Nephron (organoid): ENCODE measurements at regions not wholly inside any gene's neighbourhood (a gene's known extent, or its start where the extent isn't known, plus 50 kb on each side); places are given as distances from the start of the nearest gene placed in this dataset.
"Not testable (repeated sequence)": the region's sequence is repeated elsewhere in the genome, so short reads cannot be mapped to it uniquely, and the experiment has no call there.

Source experiments
- H3K27ac Mint-ChIP-seq, 3 experiments: 2 replicates each; pipeline ENCODE4 v1.8.0; 2020; ENCODE audit warnings: mixed read lengths in 3 of 3, mild to moderate bottlenecking in 2 of 3, moderate library complexity in 1 of 3
- H3K27me3 Mint-ChIP-seq: 2 replicates; pipeline ENCODE4 v1.8.0; 2021; ENCODE audit warnings: low read depth, mild to moderate bottlenecking, moderate library complexity, mixed read lengths
- H3K36me3 Mint-ChIP-seq: 2 replicates; pipeline ENCODE4 v1.8.0; 2020; ENCODE audit warnings: low read depth, mixed read lengths
- H3K4me1 Mint-ChIP-seq: 2 replicates; pipeline ENCODE4 v1.8.0; 2020; ENCODE audit warnings: mixed read lengths
- H3K4me3 Mint-ChIP-seq, 3 experiments: 2 replicates each; pipeline ENCODE4 v1.8.0; 2020; ENCODE audit warnings: mild to moderate bottlenecking in 3 of 3, mixed read lengths in 3 of 3, moderate library complexity in 2 of 3
- H3K9me3 Mint-ChIP-seq: 2 replicates; pipeline ENCODE4 v1.8.0; 2020; ENCODE audit warnings: mixed read lengths
- TF ChIP-seq, protein P1 (sequence below), 3 experiments: fragments of 200-600 bp; sonication (generic); IDR thresholded peaks; one replicate each; pipeline ENCODE4 v1.5.0; 2021; ENCODE audit warnings: antibody characterized with exemption in 3 of 3; ENCODE audit not compliant: unreplicated experiment in 3 of 3

DNA sequence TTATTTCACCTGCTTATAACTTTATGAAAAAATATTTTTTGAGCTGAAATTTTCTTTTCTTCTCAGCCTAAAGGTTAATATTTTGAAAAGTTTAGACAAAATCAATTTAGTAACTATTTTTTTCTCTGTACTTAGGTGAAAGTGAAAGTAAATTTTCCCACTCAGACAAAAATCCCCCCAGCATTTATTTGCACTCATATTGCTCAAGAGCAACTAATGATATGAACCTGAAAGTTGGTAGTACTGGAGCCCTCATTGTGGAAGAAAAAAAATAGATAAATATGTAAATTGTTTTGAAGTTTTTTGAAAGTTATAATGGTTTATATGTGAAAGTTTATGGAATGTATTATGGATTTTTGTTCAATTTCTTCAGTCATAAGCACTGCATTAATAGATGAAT is 1005.9 kb upstream of the ATXN7L3B start:
- Mint-ChIP-seq H3K27ac (no peak overlapping the region), H3K36me3 (no peaks in the 10 kb centered on the region), H3K27me3 (no peaks in the 10 kb centered on the region), H3K9me3 (peaks cover 3% of the 10 kb centered on the region), H3K4me1 (no peaks in the 10 kb centered on the region), H3K4me3 (no peak overlapping the region)
- TF ChIP-seq, protein P1, sequence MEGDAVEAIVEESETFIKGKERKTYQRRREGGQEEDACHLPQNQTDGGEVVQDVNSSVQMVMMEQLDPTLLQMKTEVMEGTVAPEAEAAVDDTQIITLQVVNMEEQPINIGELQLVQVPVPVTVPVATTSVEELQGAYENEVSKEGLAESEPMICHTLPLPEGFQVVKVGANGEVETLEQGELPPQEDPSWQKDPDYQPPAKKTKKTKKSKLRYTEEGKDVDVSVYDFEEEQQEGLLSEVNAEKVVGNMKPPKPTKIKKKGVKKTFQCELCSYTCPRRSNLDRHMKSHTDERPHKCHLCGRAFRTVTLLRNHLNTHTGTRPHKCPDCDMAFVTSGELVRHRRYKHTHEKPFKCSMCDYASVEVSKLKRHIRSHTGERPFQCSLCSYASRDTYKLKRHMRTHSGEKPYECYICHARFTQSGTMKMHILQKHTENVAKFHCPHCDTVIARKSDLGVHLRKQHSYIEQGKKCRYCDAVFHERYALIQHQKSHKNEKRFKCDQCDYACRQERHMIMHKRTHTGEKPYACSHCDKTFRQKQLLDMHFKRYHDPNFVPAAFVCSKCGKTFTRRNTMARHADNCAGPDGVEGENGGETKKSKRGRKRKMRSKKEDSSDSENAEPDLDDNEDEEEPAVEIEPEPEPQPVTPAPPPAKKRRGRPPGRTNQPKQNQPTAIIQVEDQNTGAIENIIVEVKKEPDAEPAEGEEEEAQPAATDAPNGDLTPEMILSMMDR (IDR thresholded peaks at IDR 0.05; ENCODE audit: unreplicated experiment in 3 of 3): no peak

DNA sequence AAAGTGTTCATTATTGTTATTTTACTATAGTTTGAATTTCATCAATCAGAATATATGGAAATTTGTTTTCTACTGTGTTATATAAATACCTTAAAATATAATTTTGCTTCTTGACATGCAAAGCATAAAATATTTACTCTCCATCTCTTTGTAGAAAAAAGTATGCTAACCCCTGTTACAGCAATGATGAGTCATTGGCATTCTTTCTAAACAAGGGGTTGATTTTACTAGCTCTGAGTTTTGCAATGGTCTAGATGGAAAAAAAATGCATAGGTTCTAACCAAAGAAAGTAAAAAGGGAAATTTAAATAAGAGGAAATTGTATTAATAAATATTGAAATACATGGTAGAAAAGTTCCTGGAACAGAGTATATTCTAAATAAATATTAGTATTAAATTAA is 990.2 kb upstream of the ATXN7L3B start:
- Mint-ChIP-seq H3K4me1 (no peaks in the 10 kb centered on the region), H3K27me3 (no peaks in the 10 kb centered on the region), H3K9me3 (no peaks in the 10 kb centered on the region), H3K27ac (no peak overlapping the region), H3K4me3 (no peak overlapping the region), H3K36me3 (no peaks in the 10 kb centered on the region)
- TF ChIP-seq, protein P1 (IDR thresholded peaks at IDR 0.05; ENCODE audit: unreplicated experiment in 3 of 3): no peak

DNA sequence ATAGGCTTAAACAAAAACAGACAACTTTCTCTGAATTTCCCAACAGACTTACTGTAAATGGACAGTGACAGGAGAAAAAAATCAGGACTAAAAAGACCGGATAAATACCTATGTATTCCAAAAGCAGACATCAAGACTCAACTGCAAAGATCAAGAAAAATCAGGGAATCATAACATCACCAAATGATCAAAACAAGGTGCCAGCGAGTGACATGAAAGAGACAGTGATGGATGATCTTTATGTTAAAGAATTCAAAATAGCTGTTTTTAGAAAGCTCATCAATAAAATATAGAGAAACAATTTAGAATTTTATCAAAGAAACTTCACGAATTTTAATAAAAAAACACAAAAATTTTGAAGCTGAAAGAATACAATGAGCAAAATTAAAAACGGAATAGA is 952.5 kb upstream of the ATXN7L3B start:
- H3K27ac Mint-ChIP-seq: no peak overlapping the region

DNA sequence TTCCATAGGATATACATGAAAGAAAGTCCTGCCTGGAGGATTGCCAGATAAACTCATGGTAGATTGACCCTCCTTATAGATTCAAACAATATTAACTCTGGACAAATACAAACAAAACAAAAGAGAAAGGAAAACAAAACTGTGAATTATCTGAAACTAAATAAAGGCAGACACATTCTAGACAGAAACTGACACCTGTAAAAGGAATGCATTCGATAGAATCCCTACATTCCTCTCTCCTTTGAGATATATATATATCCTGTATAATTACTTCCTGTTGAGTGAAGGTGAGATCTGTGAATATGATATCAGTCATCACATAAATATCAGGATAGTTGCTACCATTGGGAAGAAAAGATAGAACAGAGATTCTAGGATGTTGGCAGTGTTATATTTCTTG is 948.4 kb upstream of the ATXN7L3B start:
- Mint-ChIP-seq H3K9me3 (no peaks in the 10 kb centered on the region), H3K27ac (no peak overlapping the region), H3K4me3 (no peak overlapping the region), H3K4me1 (no peaks in the 10 kb centered on the region), H3K27me3 (no peaks in the 10 kb centered on the region), H3K36me3 (no peaks in the 10 kb centered on the region)
- TF ChIP-seq, protein P1 (IDR thresholded peaks at IDR 0.05; ENCODE audit: unreplicated experiment in 3 of 3): no peak

More for the DNA sequence above, 952.5 kb upstream of the ATXN7L3B start:
- TF ChIP-seq, protein P1 (IDR thresholded peaks at IDR 0.05; ENCODE audit: unreplicated experiment in 3 of 3): no peak
- H3K36me3 Mint-ChIP-seq: no peaks in the 10 kb centered on the region
- H3K4me1 Mint-ChIP-seq: no peaks in the 10 kb centered on the region
- no peaks in the 10 kb centered on the region for H3K27me3 Mint-ChIP-seq
- no peaks in the 10 kb centered on the region for H3K9me3 Mint-ChIP-seq
- no peak overlapping the region for H3K4me3 Mint-ChIP-seq

DNA sequence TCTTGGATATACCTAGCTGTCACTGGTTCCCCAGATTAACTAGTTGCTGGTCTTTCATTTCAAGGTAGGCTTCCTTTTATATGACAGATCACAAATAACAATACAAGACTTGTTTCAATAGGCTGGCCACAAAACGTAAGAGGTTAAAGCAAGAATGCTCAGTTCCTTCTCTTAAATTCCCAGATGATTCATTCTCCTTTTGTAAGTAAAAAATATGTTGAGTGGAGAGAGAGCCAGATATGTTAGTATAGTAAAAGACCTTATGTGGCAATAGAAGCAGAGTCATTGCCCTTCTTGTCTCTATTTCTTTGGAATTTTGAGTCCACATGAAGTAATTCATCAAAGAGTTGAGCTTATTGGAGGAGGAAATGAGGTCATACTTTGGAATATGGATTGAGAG is 939.0 kb upstream of the ATXN7L3B start:
- Mint-ChIP-seq H3K27ac (no peak overlapping the region), H3K9me3 (no peaks in the 10 kb centered on the region), H3K36me3 (no peaks in the 10 kb centered on the region), H3K27me3 (no peaks in the 10 kb centered on the region), H3K4me3 (no peak overlapping the region), H3K4me1 (no peaks in the 10 kb centered on the region)
- TF ChIP-seq, protein P1 (IDR thresholded peaks at IDR 0.05; ENCODE audit: unreplicated experiment in 3 of 3): no peak

DNA sequence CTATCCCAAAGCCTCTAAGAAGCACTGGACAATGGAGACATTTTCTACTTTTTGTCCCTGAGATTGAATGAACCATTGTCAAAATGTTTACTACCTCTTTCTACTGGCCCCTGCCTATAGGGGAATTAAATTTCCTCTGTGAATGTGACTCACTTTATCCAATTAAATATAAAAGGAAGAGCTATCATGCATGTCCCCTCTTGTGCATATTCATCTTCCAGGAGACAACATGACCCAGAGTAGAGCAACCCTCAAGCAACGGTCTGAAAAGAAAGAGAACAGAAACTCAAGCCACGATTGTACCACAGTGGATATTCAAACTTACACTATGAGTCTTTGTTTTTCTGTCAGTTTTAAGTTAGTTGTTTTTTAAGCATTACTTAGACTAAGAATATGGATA is 938.4 kb upstream of the ATXN7L3B start:
- H3K4me1 Mint-ChIP-seq: no peaks in the 10 kb centered on the region
- TF ChIP-seq, protein P1 (IDR thresholded peaks at IDR 0.05; ENCODE audit: unreplicated experiment in 3 of 3): no peak
- no peaks in the 10 kb centered on the region for H3K27me3 Mint-ChIP-seq
- H3K9me3 Mint-ChIP-seq: no peaks in the 10 kb centered on the region
- no peak overlapping the region for H3K27ac Mint-ChIP-seq
- H3K4me3 Mint-ChIP-seq: no peak overlapping the region
- no peaks in the 10 kb centered on the region for H3K36me3 Mint-ChIP-seq

DNA sequence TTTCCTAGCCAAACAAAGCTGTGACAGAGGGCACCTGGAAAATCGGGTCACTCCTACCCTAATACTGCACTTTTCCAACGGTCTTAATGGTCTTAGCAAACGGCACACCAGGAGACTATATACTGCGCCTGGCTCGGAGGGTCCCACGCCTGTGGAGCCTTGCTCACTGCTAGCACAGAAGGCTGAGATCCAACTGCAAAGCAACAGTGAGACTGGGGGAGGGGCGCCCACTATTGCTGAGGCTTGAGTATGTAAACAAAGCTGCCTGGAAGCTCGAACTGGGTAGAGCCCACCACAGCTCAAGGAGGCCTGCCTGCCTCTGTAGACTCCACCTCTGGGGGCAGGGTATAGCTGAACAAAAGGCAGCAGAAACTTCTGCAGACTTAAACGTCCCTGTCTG is 931.7 kb upstream of the ATXN7L3B start:
- H3K27ac Mint-ChIP-seq, H3K27me3 Mint-ChIP-seq, H3K4me1 Mint-ChIP-seq, H3K4me3 Mint-ChIP-seq, H3K36me3 Mint-ChIP-seq: not testable (repeated sequence)
- peaks cover 12% of the 10 kb centered on the region for H3K9me3 Mint-ChIP-seq
